GM20000 (cell line): ENCODE measurements at regions not wholly inside any gene's neighbourhood (a gene's known extent, or its start where the extent isn't known, plus 50 kb on each side); places are given as distances from the start of the nearest gene placed in this dataset.
"Not testable (repeated sequence)": the region's sequence is repeated elsewhere in the genome, so short reads cannot be mapped to it uniquely, and the experiment has no call there.

Experiments used
- DNase-seq: peaks from one replicate; pipeline ENCODE4 v3.0.0; 2012; ENCODE audit warnings: low spot score
- TF ChIP-seq, protein P1 (sequence below): IDR thresholded peaks from 2 replicates; pipeline ENCODE4 v1.5.1; 2012; ENCODE audit warnings: mild to moderate bottlenecking, control low read depth; ENCODE audit errors: extremely low read depth, missing control alignments

DNA sequence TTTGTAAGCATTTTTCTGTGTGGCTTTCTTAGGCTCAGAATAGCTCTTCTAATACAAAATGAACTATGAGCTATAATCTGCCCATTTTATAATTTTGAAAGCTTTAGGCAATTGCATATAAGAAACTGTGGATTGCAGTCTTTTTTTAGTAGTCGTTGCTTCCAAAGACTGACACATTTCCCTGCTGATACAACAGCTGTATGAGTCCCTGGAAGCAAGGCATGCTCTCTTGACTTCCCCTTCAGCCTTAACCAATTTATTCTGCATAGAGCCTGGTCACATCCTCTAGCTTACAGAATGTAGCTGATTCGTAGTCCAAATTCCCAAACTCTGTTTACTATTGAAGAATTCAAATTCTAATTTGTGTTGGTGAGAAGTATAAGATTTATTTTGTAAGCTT, 155.3 kb upstream of the EYA4 start:
- TF ChIP-seq, protein P1, sequence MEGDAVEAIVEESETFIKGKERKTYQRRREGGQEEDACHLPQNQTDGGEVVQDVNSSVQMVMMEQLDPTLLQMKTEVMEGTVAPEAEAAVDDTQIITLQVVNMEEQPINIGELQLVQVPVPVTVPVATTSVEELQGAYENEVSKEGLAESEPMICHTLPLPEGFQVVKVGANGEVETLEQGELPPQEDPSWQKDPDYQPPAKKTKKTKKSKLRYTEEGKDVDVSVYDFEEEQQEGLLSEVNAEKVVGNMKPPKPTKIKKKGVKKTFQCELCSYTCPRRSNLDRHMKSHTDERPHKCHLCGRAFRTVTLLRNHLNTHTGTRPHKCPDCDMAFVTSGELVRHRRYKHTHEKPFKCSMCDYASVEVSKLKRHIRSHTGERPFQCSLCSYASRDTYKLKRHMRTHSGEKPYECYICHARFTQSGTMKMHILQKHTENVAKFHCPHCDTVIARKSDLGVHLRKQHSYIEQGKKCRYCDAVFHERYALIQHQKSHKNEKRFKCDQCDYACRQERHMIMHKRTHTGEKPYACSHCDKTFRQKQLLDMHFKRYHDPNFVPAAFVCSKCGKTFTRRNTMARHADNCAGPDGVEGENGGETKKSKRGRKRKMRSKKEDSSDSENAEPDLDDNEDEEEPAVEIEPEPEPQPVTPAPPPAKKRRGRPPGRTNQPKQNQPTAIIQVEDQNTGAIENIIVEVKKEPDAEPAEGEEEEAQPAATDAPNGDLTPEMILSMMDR: no peak
- DNase-seq: no peak

DNA sequence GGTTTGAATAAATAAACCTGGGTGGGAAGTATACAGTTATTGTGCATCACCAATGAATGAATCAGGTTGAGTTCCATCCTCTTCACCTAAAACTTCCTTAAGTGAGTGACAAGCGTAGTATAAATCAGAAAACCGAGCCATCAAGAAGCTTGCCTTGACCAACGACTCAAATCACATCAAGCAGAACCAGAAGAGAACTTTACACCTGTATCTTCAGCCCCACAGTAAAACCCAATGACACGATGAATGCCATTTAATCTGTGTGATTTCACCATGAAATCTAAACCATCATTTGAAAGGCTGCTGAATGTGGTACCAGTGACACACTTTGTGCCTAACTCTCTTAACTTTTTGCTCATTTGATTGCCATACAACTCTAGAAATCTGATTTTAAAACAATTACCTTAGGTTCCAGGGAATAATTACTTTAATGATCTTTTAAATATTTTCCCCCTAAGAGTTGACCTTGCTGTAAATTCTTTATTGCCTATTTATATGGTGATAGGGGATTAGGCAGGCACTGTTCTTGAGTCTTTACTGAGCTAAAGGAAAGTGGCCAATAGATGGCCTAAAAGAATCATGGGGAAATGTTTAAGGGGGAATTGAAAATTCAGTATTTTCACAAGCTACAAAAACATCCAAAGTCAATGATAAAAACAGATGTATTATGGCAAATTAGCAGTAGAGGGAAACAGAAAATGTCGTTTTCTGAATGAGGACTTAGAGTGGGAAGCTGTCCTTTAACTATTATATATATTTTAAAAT, 152.0 kb upstream of the EYA4 start:
- DNase-seq: no peak
- TF ChIP-seq, protein P1: no peak

DNA sequence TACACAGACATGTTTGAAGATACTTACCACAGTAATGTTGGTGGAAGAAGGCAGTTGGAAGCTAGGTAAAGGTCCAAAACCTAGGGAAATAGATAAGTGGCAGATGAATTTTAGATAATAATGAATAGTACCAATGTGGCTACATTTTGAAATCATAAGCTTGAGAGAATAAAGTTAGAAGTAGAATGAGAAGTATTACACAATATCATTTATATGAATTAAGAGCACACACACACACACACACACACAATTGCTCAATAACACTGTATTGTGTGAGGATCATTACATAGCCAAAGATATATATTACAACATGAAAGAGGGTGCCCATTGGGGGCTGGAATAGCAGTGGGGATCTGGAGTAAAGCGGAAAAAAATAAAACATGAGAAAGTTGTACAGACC, 149.0 kb upstream of the EYA4 start:
- no peak for DNase-seq
- TF ChIP-seq, protein P1: no peak

DNA sequence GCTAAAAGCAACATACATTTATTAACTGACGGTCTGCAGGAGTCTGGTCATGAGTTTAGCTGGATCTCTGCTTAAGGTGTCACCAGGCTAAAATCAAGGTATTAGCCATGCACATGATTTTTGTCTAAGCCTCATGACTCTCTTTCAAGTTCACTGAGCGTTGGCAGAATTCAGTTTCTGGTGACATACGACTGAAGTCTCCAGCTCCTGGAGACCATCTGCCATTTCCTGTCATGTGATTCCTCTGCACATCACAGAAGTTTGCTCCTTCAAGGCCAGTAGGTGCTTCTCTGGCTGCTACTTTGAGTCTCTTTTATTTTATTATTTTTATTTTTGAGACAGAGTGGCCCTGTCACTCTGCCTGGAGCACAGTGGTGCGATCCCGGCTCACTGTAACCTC, 148.4 kb upstream of the EYA4 start:
- TF ChIP-seq, protein P1: no peak
- DNase-seq: no peak

DNA sequence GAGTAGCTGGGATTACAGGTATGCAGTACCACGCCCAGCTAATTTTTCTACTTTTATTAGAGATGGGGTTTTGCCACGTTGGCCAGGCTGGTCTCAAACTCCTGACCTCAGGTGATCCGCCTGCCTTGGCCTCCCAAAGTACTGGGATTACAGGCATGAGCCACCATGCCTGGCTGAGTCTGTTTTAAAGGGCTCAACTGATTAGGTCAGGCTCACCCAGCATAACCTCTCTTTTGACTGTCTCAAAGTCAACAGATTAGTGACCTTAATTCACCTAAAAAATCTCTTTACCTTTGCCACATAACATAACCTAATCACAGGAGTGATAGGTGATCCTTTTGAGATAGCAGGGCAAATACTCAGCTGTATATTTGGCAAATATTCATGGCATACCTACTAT, 147.9 kb upstream of the EYA4 start:
- not testable (repeated sequence) for DNase-seq

DNA sequence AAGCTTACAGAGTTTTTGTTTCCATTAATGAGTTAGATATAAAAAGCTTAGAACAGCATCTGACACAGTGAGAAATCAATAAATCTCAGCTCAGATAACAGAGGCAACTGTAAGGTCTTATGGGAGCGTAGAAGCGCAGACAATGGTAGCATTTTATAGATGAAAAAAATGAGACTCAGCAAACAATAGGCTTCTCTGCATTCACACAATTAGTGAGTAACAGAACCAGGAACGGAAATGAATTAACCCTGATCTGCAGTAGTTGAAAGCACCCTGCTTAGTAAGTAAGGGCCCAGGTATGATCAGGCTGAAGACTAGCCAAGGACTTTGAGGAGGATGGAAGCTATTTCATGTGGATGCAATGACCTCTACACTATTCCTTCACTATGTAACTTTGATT, 147.2 kb upstream of the EYA4 start:
- TF ChIP-seq, protein P1: no peak

DNA sequence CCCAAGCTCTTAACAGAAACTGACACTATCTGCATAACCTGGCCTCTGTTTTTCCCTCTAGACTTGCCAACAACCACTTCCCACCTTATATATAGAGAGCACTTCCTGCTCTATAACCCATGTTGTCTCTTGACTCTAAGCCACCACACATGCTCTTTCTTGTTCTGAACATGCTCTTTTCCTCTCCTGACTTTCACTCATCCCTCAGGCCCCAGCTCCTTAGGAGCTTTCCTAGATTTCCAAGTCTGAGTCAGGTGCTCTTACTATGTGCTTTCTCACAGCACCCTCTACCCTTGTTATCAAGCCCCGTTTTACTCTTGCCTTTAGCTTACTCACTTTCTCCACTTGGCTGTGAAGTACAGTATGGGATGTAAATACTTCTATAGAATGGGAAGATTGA, 143.9 kb upstream of the EYA4 start:
- TF ChIP-seq, protein P1: no peak
- DNase-seq: no peak

More for the DNA sequence above, 147.2 kb upstream of the EYA4 start:
- no peak for DNase-seq

DNA sequence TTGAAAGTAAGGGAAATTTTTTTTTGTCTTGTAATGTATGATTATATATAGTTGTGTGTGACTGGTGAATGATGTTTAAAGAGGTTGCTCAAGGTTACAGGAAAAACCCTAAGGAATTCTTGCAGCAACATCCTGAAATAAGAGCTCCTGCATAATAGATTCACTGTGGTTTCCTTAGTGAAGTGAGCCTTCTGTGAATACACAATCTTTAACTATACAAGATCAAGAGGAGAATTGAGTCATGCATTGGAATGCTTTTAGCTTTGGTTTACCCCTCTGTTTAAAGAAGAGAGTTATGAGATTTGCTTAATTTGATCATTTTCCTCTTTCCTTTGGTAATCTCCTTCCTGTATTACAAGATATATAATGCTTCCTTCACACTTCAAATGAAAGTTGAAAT, 141.6 kb upstream of the EYA4 start:
- DNase-seq: no peak
- TF ChIP-seq, protein P1: no peak
